A673 (cell line): ENCODE measurements at regions not wholly inside any gene's neighbourhood (a gene's known extent, or its start where the extent isn't known, plus 50 kb on each side); places are given as distances from the start of the nearest gene placed in this dataset.

ENCODE experiments used
- EZH2 ChIP-seq: fragments of 200-600 bp; sonication (generic); IDR thresholded peaks from 2 replicates; pipeline ENCODE4 v1.6.1; 2017; ENCODE audit warnings: borderline replicate concordance, low read depth, mild to moderate bottlenecking, mixed read lengths, antibody characterized with exemption, low read length; ENCODE audit not compliant: poor library complexity, severe bottlenecking
- TF ChIP-seq, protein P1 (sequence below): fragments of 300-800, 200-600 bp; sonication (generic); conservative IDR thresholded peaks from 2 replicates; pipeline ENCODE4 v1.5.1; 2017; ENCODE audit warnings: low read depth, mild to moderate bottlenecking, antibody characterized with exemption, low read length, moderate library complexity, mixed read lengths

DNA sequence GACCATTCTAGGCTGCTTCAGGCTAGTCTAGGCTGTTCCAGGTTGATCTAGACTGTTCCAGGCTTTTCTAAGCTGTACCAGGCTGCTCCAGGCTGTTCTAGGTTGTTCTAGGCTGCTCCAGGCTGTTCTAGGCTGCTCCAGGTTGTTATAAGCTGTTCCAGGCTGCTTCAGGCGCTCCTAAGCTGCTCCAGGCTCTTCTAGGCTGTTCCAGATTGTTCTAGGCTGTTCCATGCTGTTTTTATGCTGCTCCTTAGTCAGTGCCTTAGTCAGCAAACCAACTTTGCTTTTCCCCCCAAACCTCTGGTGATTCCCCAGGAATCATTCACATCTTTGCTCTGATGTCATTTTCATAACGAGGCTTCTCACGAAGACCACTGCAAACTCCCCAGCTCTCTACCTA lies 171.4 kb upstream of the GALNT2 start:
- TF ChIP-seq, protein P1, sequence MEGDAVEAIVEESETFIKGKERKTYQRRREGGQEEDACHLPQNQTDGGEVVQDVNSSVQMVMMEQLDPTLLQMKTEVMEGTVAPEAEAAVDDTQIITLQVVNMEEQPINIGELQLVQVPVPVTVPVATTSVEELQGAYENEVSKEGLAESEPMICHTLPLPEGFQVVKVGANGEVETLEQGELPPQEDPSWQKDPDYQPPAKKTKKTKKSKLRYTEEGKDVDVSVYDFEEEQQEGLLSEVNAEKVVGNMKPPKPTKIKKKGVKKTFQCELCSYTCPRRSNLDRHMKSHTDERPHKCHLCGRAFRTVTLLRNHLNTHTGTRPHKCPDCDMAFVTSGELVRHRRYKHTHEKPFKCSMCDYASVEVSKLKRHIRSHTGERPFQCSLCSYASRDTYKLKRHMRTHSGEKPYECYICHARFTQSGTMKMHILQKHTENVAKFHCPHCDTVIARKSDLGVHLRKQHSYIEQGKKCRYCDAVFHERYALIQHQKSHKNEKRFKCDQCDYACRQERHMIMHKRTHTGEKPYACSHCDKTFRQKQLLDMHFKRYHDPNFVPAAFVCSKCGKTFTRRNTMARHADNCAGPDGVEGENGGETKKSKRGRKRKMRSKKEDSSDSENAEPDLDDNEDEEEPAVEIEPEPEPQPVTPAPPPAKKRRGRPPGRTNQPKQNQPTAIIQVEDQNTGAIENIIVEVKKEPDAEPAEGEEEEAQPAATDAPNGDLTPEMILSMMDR: no peak
- TF ChIP-seq EZH2: no peak
